Epithelial cell of proximal tubule (primary cell): ENCODE measurements at regions not wholly inside any gene's neighbourhood (a gene's known extent, or its start where the extent isn't known, plus 50 kb on each side); places are given as distances from the start of the nearest gene placed in this dataset.

Experiments
- DNase-seq: peaks from one replicate; pipeline ENCODE4 v3.0.0-alpha.2; 2011; ENCODE audit warnings: low read depth
- H3K4me3 ChIP-seq: 2 replicates; pipeline ENCODE4 v1.5.1; 2011; ENCODE audit warnings: low read depth, mild to moderate bottlenecking, low read length
- TF ChIP-seq, protein P1 (sequence below): conservative IDR thresholded peaks from 2 replicates; pipeline ENCODE4 v1.5.1; 2012; ENCODE audit warnings: low read depth, mild to moderate bottlenecking, low read length

DNA sequence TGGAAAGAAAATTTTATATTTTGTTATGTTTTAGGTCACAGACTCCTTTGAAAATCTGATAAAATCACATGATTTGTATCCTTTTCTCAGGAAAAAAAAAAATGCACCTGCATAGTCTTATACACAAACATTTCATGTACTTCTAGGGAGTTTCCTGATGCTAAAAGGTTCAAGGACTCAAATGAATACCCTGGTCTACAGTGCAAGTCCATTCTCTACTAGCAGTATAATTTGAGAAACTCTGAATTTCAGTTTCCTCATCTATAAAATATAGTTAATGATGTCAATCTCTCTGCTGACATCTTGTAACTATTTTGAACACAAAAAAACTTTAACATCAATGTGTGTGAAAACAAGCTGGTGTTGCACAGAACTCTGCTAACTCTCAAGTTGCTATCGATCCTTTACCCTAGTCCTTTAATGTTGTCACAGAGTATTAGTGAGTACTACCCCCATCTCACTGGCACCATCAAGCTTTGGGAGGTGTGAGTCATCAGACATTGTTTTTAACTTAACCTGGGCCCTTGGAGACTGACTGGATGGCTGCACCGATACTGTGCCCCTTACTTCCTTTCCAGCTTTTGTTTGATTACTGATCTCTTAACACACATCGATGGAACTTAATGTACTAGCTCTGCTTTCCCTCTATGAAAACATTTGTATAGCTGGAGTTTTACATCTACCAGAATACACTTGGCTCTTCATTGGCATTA is 251.9 kb upstream of the SOX5 start:
- TF ChIP-seq, protein P1, sequence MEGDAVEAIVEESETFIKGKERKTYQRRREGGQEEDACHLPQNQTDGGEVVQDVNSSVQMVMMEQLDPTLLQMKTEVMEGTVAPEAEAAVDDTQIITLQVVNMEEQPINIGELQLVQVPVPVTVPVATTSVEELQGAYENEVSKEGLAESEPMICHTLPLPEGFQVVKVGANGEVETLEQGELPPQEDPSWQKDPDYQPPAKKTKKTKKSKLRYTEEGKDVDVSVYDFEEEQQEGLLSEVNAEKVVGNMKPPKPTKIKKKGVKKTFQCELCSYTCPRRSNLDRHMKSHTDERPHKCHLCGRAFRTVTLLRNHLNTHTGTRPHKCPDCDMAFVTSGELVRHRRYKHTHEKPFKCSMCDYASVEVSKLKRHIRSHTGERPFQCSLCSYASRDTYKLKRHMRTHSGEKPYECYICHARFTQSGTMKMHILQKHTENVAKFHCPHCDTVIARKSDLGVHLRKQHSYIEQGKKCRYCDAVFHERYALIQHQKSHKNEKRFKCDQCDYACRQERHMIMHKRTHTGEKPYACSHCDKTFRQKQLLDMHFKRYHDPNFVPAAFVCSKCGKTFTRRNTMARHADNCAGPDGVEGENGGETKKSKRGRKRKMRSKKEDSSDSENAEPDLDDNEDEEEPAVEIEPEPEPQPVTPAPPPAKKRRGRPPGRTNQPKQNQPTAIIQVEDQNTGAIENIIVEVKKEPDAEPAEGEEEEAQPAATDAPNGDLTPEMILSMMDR, result no peak
- no peak overlapping the region for H3K4me3 ChIP-seq
- DNase-seq, result peak; percentile 43

DNA sequence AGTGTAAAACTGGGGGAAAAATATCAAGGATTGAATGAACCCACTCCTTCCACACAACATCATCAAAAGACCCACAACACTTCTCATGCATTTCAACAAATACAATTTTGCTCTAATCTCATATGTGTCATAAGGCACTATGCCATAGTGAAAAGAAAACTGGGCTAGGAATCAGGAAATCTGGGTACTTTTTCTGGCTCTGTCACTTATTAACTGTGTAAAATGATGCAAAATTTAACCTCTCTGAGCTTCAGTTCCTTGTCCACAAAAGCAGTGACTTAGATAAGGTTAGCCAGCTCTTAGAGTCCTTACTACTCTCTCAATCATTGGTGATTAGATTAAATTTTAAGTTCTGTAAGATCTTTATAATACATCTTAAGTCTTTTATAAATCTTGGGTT is 250.5 kb upstream of the SOX5 start:
- DNase-seq, result peak; percentile 31
- no peak overlapping the region for H3K4me3 ChIP-seq
- TF ChIP-seq, protein P1, result no peak

DNA sequence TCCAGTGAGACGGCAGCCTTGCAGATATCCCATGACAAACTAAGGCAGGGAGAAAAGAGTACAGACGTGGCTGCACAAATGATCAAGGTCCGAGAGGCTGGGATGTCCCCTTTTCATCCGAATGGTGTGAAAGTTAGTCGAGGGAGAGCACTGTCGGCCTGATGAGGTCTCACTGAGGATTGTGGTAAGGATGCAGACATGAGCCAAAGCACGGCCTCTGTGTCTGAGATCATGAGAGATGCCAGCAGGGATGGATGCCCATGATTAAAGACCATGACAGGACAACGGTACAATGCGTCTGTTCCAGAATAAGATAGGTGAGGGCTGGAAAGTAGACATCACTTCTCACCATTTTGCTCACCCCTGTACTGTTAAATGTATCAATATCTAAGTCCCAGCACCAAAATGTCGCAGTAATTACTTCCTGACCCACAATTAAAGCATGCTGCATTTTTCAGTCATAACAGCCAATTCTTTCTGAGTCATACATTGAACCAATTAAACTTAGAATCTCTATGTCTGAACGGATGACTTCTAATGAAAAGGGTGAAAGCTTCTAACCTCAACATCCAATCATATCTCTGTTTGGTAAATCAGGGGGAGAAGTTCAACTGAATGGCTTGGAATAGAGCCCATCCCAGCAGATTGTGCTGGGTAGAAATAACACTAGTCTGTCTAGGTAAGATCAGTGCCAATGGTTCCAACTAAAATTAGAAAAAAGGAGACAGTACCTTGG is 249.6 kb upstream of the SOX5 start:
- H3K4me3 ChIP-seq, result no peak overlapping the region
- TF ChIP-seq, protein P1, result no peak
- DNase-seq, result peak; percentile 36

DNA sequence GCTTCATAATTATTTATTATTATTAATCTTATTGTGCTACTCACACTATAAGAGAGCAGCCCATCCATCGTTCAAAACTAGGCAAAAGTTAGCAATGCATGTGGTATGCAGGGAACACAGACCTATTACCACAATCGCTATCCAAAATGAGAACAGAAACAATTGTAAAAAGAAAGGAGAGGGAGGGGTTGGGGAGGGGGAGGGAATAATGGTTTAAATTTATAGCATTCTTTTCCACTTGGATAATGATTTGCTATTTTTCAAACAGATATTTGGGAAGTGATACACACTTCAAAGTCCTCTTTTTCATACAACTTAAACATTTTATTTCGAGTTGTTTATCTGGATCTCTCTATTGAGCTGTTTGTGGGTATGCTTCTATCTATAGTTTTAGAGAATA is 248.6 kb upstream of the SOX5 start:
- DNase-seq, result peak; percentile 4
- TF ChIP-seq, protein P1, result no peak
- H3K4me3 ChIP-seq, result no peak overlapping the region

DNA sequence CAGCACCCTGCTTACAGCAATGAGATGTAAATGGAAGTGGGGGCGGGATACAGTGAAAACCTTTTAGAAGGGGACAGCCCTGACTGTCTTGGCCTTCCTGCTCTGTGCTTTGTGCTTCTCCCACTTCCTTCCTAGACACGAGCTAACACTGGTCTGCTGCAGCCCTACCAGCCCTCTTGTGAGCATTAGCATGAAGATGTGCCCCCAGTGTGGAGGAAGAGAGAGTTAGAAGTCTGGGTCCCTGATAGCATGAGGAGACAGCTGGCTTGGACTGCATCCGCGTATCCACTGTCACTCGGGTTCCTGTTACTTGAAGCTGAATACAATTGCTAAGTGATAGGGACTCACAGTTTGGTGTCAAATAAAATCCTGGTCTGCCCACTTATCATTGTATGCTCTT is 248.1 kb upstream of the SOX5 start:
- no peak overlapping the region for H3K4me3 ChIP-seq
- no peak for DNase-seq
- TF ChIP-seq, protein P1, result no peak

DNA sequence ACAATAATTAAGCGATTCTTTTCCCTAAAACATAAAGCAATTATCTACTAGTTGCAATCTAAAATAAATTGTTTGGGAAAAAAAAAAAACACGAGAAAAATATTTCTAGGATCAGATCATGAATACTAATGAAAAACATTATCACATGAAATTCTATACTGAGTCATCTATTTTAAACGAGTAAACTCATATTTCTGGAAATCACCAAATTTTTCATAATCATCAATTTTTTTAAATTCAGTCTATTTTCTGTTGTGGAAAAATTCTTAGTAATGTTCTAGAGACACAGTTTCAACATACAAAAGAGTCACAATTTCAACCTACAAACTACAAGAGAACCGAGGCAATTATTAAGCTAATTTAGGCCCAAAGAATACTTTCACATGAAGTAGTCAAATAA is 245.6 kb upstream of the SOX5 start:
- TF ChIP-seq, protein P1, result no peak
- no peak for DNase-seq
- no peak overlapping the region for H3K4me3 ChIP-seq
